IPS DF 6.9 (cell line): ENCODE measurements at regions not wholly inside any gene's neighbourhood (a gene's known extent, or its start where the extent isn't known, plus 50 kb on each side); places are given as distances from the start of the nearest gene placed in this dataset.

Source experiments
- DNase-seq: peaks from one replicate; pipeline ENCODE4 v3.0.0-alpha.2; 2013; ENCODE audit warnings: low read depth, low spot score
- H3K27ac ChIP-seq: one replicate; pipeline ENCODE4 v1.5.1; 2013; ENCODE audit warnings: low read length, control low read depth
- H3K27me3 ChIP-seq: 2 replicates; pipeline ENCODE4 v1.6.1; 2013; ENCODE audit warnings: mild to moderate bottlenecking, low read length; ENCODE audit not compliant: control insufficient read depth, insufficient read depth
- H3K36me3 ChIP-seq: 2 replicates; pipeline ENCODE4 v1.6.1; 2013; ENCODE audit warnings: low read length; ENCODE audit not compliant: control insufficient read depth, insufficient read depth
- H3K4me1 ChIP-seq: 2 replicates; pipeline ENCODE4 v1.6.1; 2013; ENCODE audit warnings: low read length; ENCODE audit not compliant: control insufficient read depth, insufficient read depth
- H3K4me3 ChIP-seq: 2 replicates; pipeline ENCODE4 v1.5.1; 2013; ENCODE audit warnings: mild to moderate bottlenecking, low read length
- H3K9me3 ChIP-seq: 2 replicates; pipeline ENCODE4 v1.6.1; 2013; ENCODE audit warnings: low read length, inconsistent platforms; ENCODE audit not compliant: control insufficient read depth, insufficient read depth
- WGBS: extraction: QIAGEN DNeasy Blood & Tissue Kit; methylation state at CpG from one replicate; pipeline ENCODE4 v1.1.7; 2013; ENCODE audit warnings: mixed read lengths, missing lambda C conversion rate; ENCODE audit not compliant: insufficient read length, insufficient coverage; 5-methylcytosine and 5-hydroxymethylcytosine counted together

DNA sequence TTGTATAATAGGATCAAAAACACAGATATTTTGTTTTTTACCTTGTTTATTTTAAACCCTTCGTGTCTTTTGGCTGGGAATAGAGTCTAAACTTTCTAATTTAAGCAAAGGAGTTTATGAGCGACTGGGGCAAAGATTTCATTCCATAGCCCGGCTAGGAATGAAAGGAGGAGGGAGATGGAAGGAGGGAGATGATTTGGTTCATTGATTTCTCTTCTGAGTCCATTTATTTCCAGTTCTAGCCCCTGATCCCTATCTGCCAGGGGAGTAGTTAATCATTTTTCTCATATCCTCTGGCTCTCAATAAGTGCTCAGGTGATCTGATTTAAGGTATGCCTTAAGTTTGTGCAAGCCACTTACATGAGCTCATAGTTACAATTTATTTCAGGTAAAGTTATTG is 120.0 kb downstream of the SPRY1 start:
- no peaks in the 10 kb centered on the region for H3K36me3 ChIP-seq
- H3K27me3 ChIP-seq: no peaks in the 10 kb centered on the region
- DNase-seq: no peak
- H3K9me3 ChIP-seq: no peaks in the 10 kb centered on the region
- no peaks in the 10 kb centered on the region for H3K4me1 ChIP-seq
- no CpG with 5 or more reads among the region's 3 CpGs for WGBS
- H3K4me3 ChIP-seq: no peak overlapping the region
- no peak overlapping the region for H3K27ac ChIP-seq

DNA sequence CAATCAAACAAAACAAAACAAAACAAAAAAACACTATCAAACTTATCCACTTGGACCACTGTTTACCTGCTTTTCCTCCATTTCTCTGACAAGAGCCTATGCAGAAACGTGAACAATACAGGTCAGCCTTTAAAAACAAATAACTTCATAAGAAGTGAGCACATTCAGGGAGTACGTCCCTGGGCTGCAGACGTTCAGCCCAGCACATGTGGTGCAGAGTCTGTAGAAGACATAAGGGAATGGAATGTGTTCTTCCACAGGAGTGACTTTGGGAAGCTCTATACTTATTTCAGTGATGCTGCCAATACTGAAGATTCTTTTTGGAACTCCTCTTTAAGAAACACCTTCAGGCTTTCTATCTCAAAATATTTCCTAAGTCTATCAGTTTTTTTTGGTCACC is 120.6 kb downstream of the SPRY1 start:
- Histone ChIP-seq H3K27ac (no peak overlapping the region), H3K9me3 (no peaks in the 10 kb centered on the region), H3K4me3 (no peak overlapping the region), H3K36me3 (no peaks in the 10 kb centered on the region), H3K4me1 (no peaks in the 10 kb centered on the region), H3K27me3 (no peaks in the 10 kb centered on the region)
- WGBS: no CpG with 5 or more reads among the region's 3 CpGs
- DNase-seq: no peak

DNA sequence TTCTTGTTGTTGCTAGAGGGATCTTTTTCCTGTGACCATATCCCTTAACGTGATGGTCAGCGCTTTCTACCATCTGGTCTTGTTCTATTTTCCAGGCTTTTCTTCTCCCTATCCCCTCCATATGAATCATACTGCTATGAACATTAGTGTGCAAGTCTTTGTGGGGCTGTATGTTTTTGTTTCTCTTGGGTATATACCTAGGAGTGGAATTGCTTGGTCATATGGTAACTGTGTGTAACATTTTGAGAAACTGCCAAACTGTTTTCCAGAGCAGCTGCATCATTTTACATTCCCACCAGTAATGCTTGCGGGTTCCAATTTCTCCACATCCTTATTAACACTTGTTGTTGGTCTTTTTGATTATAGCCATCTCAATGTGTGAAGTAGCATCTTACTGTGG is 121.4 kb downstream of the SPRY1 start:
- Histone ChIP-seq H3K4me1 (no peaks in the 10 kb centered on the region), H3K9me3 (no peaks in the 10 kb centered on the region), H3K27ac (no peak overlapping the region), H3K4me3 (no peak overlapping the region), H3K36me3 (no peaks in the 10 kb centered on the region), H3K27me3 (no peaks in the 10 kb centered on the region)
- no CpG with 5 or more reads among the region's 3 CpGs for WGBS
- no peak for DNase-seq

DNA sequence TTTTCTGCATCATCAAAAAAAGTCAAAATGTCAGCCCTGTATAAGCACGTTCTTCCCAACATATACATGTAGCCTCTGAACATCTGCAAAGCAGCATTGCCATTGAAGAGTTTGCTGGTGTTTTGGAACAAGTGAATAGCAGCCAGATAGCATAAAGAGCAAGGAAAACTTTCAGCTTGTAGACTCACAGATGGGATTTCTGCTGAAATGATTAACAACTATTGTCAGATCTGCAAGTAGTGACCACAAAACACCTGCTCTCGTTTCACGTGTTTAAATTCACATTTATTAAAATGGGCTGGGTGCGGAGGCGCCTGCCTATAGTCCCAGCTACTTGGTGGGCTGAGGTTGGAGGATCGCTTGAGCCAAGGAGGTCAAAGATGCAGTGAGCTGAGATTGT is 123.7 kb downstream of the SPRY1 start:
- H3K4me1 ChIP-seq: no peaks in the 10 kb centered on the region
- WGBS: no CpG with 5 or more reads among the region's 6 CpGs
- no peak overlapping the region for H3K4me3 ChIP-seq
- H3K27me3 ChIP-seq: no peaks in the 10 kb centered on the region
- no peaks in the 10 kb centered on the region for H3K36me3 ChIP-seq
- DNase-seq: no peak
- no peaks in the 10 kb centered on the region for H3K9me3 ChIP-seq
- H3K27ac ChIP-seq: no peak overlapping the region

DNA sequence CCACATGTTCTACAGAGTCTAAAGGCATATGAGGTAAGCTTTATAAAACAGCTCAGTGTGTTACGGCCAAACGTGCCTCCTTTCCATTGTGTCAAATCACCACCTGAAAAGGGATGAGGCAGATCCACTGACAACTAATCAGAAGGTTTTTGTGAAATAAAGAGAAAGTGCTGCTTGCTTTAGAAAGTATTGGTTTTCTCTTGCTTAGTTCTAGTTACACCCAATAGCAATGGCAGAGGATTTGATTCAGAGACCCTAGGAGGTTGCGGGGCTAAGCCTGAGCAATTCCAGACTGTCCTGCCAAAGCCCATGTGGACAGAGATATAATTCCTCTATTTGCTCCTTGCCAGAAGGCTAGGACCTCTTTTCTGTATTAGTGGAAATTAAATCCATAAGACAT is 125.5 kb downstream of the SPRY1 start:
- DNase-seq: no peak
- no peaks in the 10 kb centered on the region for H3K36me3 ChIP-seq
- H3K4me1 ChIP-seq: no peaks in the 10 kb centered on the region
- H3K9me3 ChIP-seq: no peaks in the 10 kb centered on the region
- H3K27ac ChIP-seq: no peak overlapping the region
- WGBS: no CpG with 5 or more reads among the region's 3 CpGs
- no peaks in the 10 kb centered on the region for H3K27me3 ChIP-seq
- no peak overlapping the region for H3K4me3 ChIP-seq

DNA sequence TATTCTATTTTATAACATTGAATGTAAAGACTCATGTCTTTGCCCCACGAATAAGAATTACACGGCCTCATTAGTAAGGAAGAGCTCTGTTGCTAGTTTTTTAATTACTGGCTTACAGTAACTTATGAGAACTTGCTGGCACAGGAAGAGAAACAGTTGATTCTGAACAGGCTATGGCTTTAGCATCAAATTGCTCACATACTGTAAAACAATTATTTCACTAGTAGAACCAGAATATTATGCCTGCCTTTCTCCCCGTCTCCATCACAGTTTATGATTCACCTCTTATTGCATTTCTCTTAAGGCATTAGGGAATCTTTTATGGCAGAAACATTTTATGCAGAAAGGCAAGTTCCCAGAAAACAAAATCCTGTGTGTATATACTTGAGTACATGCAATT is 126.1 kb downstream of the SPRY1 start:
- H3K4me1 ChIP-seq: no peaks in the 10 kb centered on the region
- no peak overlapping the region for H3K4me3 ChIP-seq
- H3K27ac ChIP-seq: no peak overlapping the region
- H3K27me3 ChIP-seq: no peaks in the 10 kb centered on the region
- no peaks in the 10 kb centered on the region for H3K9me3 ChIP-seq
- no peak for DNase-seq
- H3K36me3 ChIP-seq: no peaks in the 10 kb centered on the region
- no CpG with 5 or more reads among the region's 3 CpGs for WGBS

DNA sequence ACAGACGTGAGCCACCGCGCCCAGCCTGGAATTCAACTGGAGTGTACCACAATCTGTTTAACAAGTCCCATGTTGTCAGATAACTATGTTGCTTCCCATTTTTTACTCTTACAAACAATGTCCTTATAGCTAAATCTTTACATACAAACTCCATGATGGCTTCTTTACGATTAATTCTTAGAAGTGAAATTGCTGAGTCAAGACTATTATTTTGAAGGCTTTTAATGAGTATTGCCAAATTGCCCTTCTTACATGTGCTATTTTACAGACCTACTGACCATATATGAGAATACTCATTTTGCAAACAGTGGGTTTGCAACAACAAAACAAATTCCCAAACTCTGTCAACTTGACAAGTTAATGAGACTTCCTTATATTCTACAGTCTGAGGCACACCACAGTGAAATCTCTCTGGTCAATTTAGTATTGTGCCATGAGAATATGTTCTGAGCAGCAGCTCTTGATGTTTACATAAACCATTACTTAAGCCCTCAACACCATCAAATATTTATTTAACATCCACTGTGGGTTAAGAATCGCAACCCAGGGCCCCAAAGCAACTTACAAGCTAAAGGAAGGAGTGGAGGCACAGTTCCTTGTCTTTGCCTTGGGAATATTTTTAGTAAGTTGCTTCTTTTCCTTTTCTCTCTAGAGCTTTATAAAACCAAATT is 128.5 kb downstream of the SPRY1 start:
- no peaks in the 10 kb centered on the region for H3K36me3 ChIP-seq
- no peak overlapping the region for H3K4me3 ChIP-seq
- no peak for DNase-seq
- no peaks in the 10 kb centered on the region for H3K9me3 ChIP-seq
- H3K27me3 ChIP-seq: no peaks in the 10 kb centered on the region
- H3K27ac ChIP-seq: no peak overlapping the region
- WGBS: no CpG with 5 or more reads among the region's 5 CpGs
- H3K4me1 ChIP-seq: no peaks in the 10 kb centered on the region

DNA sequence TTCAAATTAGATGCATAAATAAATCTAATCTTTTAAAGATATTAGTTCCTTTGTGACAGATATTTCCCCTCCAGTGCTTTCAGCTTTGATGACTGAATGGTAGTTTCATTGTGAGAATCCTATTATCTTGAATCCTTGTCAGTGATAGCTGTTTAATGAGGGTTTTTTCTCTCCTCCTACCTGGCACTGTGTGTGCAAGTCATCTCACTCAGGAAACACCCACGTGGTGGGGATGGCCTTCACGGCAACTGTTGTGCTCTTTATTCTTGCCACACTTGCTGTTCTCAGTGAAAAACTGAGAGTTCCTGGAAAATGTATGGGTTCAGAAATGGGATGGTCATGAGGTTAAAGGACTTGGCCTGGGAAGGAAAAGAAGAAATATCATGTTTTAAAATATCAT is 129.9 kb downstream of the SPRY1 start:
- no CpG with 5 or more reads among the region's 2 CpGs for WGBS
- no peaks in the 10 kb centered on the region for H3K27me3 ChIP-seq
- no peak for DNase-seq
- no peaks in the 10 kb centered on the region for H3K36me3 ChIP-seq
- no peak overlapping the region for H3K27ac ChIP-seq
- H3K4me1 ChIP-seq: no peaks in the 10 kb centered on the region; the same call in 1 of the 2 replicates
- no peak overlapping the region for H3K4me3 ChIP-seq
- no peaks in the 10 kb centered on the region for H3K9me3 ChIP-seq

DNA sequence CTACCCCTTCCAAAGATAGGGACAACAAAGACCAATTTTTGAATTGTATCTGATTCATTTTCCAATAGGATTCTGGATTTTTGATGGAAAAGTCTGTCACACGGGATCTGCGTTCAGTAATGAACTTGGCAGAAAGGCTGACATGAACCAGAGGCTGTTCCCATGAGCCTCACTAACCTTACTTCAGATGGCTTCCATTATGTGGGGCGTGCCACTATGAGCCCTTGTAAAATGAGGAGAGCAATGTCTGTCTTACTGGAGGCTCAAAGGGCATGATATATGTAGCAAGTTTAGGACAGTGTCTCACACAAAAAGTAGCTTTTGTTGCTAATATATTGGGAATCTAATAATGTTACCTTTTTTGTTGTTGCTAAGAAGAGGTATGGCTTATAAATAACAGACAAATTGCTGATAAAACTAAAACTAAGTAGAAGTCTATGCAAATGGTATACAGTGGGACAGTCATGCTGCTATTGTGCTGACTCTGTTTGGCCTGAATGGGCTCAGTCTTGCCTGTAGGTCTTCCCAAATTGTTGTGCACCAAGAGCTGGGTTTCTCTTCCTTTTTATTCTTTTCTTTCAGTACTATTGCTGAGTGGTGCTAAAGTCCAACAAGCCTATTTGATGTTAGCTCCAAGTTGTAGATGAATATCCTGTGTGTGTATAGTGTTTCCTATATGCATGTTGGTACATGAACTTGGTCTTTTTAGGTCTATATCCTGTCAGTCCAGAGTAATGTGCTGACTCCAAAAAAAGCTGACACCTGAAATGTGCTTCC is 132.1 kb downstream of the SPRY1 start:
- H3K27me3 ChIP-seq: no peaks in the 10 kb centered on the region
- no CpG with 5 or more reads among the region's 3 CpGs for WGBS
- H3K4me1 ChIP-seq: no peaks in the 10 kb centered on the region; the same call in 1 of the 2 replicates
- no peaks in the 10 kb centered on the region for H3K36me3 ChIP-seq
- no peak overlapping the region for H3K27ac ChIP-seq
- DNase-seq: no peak
- no peaks in the 10 kb centered on the region for H3K9me3 ChIP-seq
- no peak overlapping the region for H3K4me3 ChIP-seq

DNA sequence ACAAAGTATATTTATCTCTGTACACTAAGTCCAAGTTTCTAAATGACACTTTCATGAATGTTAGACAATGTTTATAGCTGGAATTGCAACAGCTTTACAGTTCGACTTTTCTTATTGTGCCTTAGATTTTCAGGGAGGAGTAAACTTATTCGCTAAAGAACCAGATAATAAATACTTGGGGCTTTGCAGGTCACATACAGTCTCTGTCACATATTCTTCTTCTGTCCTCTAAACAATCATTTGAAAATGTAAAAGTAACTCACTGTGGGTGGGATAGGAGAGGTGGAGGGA is 132.6 kb downstream of the SPRY1 start:
- no peaks in the 10 kb centered on the region; the same call in 1 of the 2 replicates for H3K4me1 ChIP-seq
- no peak overlapping the region for H3K27ac ChIP-seq
- no CpG with 5 or more reads among the region's 2 CpGs for WGBS
- no peaks in the 10 kb centered on the region for H3K27me3 ChIP-seq
- no peak overlapping the region for H3K4me3 ChIP-seq
- no peaks in the 10 kb centered on the region for H3K9me3 ChIP-seq
- DNase-seq: no peak
- H3K36me3 ChIP-seq: no peaks in the 10 kb centered on the region

DNA sequence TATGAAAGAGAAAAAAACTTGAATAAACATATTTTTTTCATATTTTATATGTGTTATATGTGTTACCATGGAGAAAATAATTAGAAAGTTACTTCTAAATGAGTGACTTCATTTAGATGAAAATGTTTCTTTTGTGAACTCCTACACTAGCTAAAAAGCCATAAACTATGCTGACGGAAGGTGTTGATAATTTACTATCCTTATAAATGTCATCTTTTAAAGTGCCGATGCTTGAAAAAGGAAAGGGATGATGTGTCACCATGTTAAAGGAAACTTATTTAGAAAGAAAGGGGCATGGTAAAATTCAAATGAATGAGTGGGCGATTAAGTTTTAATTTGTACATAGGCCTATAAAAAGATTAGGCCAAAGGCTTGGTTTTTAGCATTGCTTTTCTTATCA is 133.8 kb downstream of the SPRY1 start:
- Histone ChIP-seq H3K27ac (no peak overlapping the region), H3K4me3 (no peak overlapping the region), H3K4me1 (no peaks in the 10 kb centered on the region; the same call in 1 of the 2 replicates), H3K36me3 (no peaks in the 10 kb centered on the region), H3K9me3 (no peaks in the 10 kb centered on the region), H3K27me3 (no peaks in the 10 kb centered on the region)
- no peak for DNase-seq
- 100% methylated on average over 1 of the region's 3 CpGs for WGBS
